A549 (cell line): ENCODE measurements at regions not wholly inside any gene's neighbourhood (a gene's known extent, or its start where the extent isn't known, plus 50 kb on each side); places are given as distances from the start of the nearest gene placed in this dataset.

ENCODE experiments used
- ATAC-seq, 2 experiments: fragments of 200-7000 bp in 1 of 2; fragments of >200 bp in 1 of 2; cut with Nextera tagmentation in 1 of 2; cut with Tn5 transposase in 1 of 2; 3 replicates each; pipeline versions ENCODE4 v1.8.0 to v1.9.1; 2018 to 2020; ENCODE audit warnings: mild to moderate bottlenecking in 1 of 2, moderate library complexity in 1 of 2
- CTCF ChIA-PET: fragments of 300-600 bp; sonication (Branson Sonifier 250); formaldehyde crosslinking; extraction: SDS; loops from one replicate; lab custom pipeline; 2021; ENCODE audit warnings: antibody characterized with exemption, inconsistent platforms; lab: Yijun Ruan, JAX
- POLR2A ChIA-PET: fragments of 350-600 bp; formaldehyde crosslinking; extraction: SDS; loops from one replicate; lab custom pipeline; 2021; ENCODE audit warnings: antibody characterized with exemption, inconsistent platforms; lab: Yijun Ruan, JAX
- DNase-seq, 2 experiments: peaks; one replicate each; pipeline versions ENCODE4 v3.0.0 to v3.0.0-alpha.2; 2011 to 2016; ENCODE audit warnings: low read depth in 1 of 2, low spot score in 1 of 2
- FAIRE-seq: peaks from 2 replicates; lab custom pipeline; 2011; peaks lifted over from hg19 to GRCh38; lab: Jason Lieb, UNC
- H3K27ac ChIP-seq, 2 experiments: fragments of >200 bp; sonication (Bioruptor Twin); formaldehyde crosslinking; 3 replicates each; pipeline ENCODE4 v1.5.1; 2016 to 2017
- H3K4me1 ChIP-seq: fragments of >200 bp; sonication (Bioruptor Twin); formaldehyde crosslinking; 3 replicates; pipeline ENCODE4 v1.6.1; 2016
- H3K4me2 ChIP-seq: fragments of >200 bp; sonication (Bioruptor Twin); formaldehyde crosslinking; 3 replicates; pipeline ENCODE4 v1.6.1; 2016
- H3K4me3 ChIP-seq: fragments of >200 bp; sonication (Bioruptor Twin); formaldehyde crosslinking; 3 replicates; pipeline ENCODE4 v1.5.1; 2016
- H3K9me3 ChIP-seq: fragments of >200 bp; sonication (Bioruptor Twin); formaldehyde crosslinking; 3 replicates; pipeline ENCODE4 v1.6.1; 2016
- CBX2 ChIP-seq: fragments of 200-600 bp; sonication (generic); IDR thresholded peaks from 2 replicates; pipeline ENCODE4 v1.6.1; 2016; ENCODE audit warnings: low read depth, mild to moderate bottlenecking, borderline replicate concordance
- CEBPB ChIP-seq, 2 experiments: fragments of >200 bp in 1 of 2; sonication (Bioruptor Twin) in 1 of 2; formaldehyde crosslinking in 1 of 2; IDR thresholded peaks; 2 replicates each; pipeline ENCODE4 v1.6.1; 2012 to 2016
- CHD2 ChIP-seq: fragments of 150-350 bp; IDR thresholded peaks from 2 replicates; pipeline ENCODE4 v1.6.1; 2014; ENCODE audit warnings: low read length; ENCODE audit not compliant: partially characterized antibody
- EP300 ChIP-seq, 2 experiments: fragments of >200 bp; sonication (Bioruptor Twin); formaldehyde crosslinking; IDR thresholded peaks; 2 replicates in 1 of 2; 3 replicates in 1 of 2; pipeline ENCODE4 v1.6.1; 2016 to 2017
- FOSB ChIP-seq: fragments of 250-450 bp; sonication (Bioruptor Pico); IDR thresholded peaks from 2 replicates; pipeline ENCODE4 v1.5.0; 2020; ENCODE audit warnings: mild to moderate bottlenecking, moderate library complexity
- HOXB13 ChIP-seq: fragments of 250-450 bp; sonication (Bioruptor Pico); IDR thresholded peaks from 2 replicates; pipeline ENCODE4 v1.5.0; 2020; ENCODE audit warnings: low read depth, mild to moderate bottlenecking, moderate library complexity
- JUN ChIP-seq, 2 experiments: fragments of >200 bp; sonication (Bioruptor Twin); formaldehyde crosslinking; IDR thresholded peaks; 2 replicates in 1 of 2; 3 replicates in 1 of 2; pipeline ENCODE4 v1.6.1; 2016 to 2017
- KDM1A ChIP-seq: fragments of 200-600 bp; sonication (generic); IDR thresholded peaks from 2 replicates; pipeline ENCODE4 v1.6.1; 2016; ENCODE audit warnings: low read depth, mild to moderate bottlenecking
- MAFK ChIP-seq: fragments of 450-650 bp; IDR thresholded peaks from 2 replicates; pipeline ENCODE4 v1.6.1; 2014; ENCODE audit not compliant: partially characterized antibody
- MYC ChIP-seq: IDR thresholded peaks from 2 replicates; pipeline ENCODE4 v1.6.1; 2012; ENCODE audit warnings: mild to moderate bottlenecking, inconsistent platforms, low read length, improper control_type of control experiment, borderline replicate concordance
- NPAS2 ChIP-seq: fragments of 250-450 bp; sonication (Bioruptor Pico); IDR thresholded peaks from 2 replicates; pipeline ENCODE4 v1.8.0; 2022; ENCODE audit warnings: mild to moderate bottlenecking, moderate library complexity, borderline replicate concordance
- NR3C1 ChIP-seq: fragments of >200 bp; sonication (Bioruptor Twin); formaldehyde crosslinking; IDR thresholded peaks from 3 replicates; pipeline ENCODE4 v1.6.1; 2017
- PHF8 ChIP-seq: fragments of 200-600 bp; sonication (generic); IDR thresholded peaks from 2 replicates; pipeline ENCODE4 v1.6.1; 2016; ENCODE audit warnings: low read depth, mild to moderate bottlenecking, antibody characterized with exemption, moderate library complexity, borderline replicate concordance
- POLR2AphosphoS2 ChIP-seq: conservative IDR thresholded peaks from 2 replicates; pipeline ENCODE4 v1.6.1; 2012; ENCODE audit warnings: low read length, improper control_type of control experiment, inconsistent platforms
- RAD21 ChIP-seq, 2 experiments: fragments of >200 bp in 1 of 2; sonication (Bioruptor Twin) in 1 of 2; formaldehyde crosslinking in 1 of 2; IDR thresholded peaks in 1 of 2; conservative IDR thresholded peaks in 1 of 2; 2 replicates in 1 of 2; 3 replicates in 1 of 2; pipeline ENCODE4 v1.6.1; 2012 to 2018; ENCODE audit warnings: inconsistent platforms in 1 of 2
- RCOR1 ChIP-seq: fragments of 150-350 bp; IDR thresholded peaks from 2 replicates; pipeline ENCODE4 v1.6.1; 2014; ENCODE audit warnings: antibody characterized with exemption, low read length, low read depth
- RFX5 ChIP-seq: fragments of 450-650 bp; IDR thresholded peaks from 2 replicates; pipeline ENCODE4 v1.7.1; 2014; ENCODE audit warnings: antibody characterized with exemption, mild to moderate bottlenecking, moderate library complexity
- RNF2 ChIP-seq: fragments of 200-600 bp; sonication (generic); IDR thresholded peaks from 2 replicates; pipeline ENCODE4 v1.6.1; 2016; ENCODE audit warnings: low read depth, mild to moderate bottlenecking, antibody characterized with exemption, moderate library complexity, borderline replicate concordance
- TP53 ChIP-seq: fragments of 250-450 bp; sonication (Bioruptor Pico); IDR thresholded peaks from 2 replicates; pipeline ENCODE4 v1.5.0; 2021; ENCODE audit warnings: mild to moderate bottlenecking, moderate library complexity
- ZFP36 ChIP-seq: fragments of 450-650 bp; IDR thresholded peaks from 2 replicates; pipeline ENCODE4 v1.6.1; 2014; ENCODE audit warnings: borderline replicate concordance; ENCODE audit not compliant: partially characterized antibody
- ZSCAN20 ChIP-seq: fragments of 250-450 bp; sonication (Bioruptor Pico); IDR thresholded peaks from 2 replicates; pipeline ENCODE4 v1.8.0; 2022; ENCODE audit warnings: mild to moderate bottlenecking, moderate library complexity
- WGBS: methylation state at CpG from one replicate; pipeline ENCODE4 v1.1.6; 2017; ENCODE audit errors: missing lambda C conversion rate; 5-methylcytosine and 5-hydroxymethylcytosine counted together
- TF ChIP-seq, protein P1 (sequence below): IDR thresholded peaks from 2 replicates; pipeline ENCODE4 v1.6.1; 2012; ENCODE audit warnings: low read depth, borderline replicate concordance
- TF ChIP-seq, protein P2 (sequence below): fragments of 150-350 bp; IDR thresholded peaks from 2 replicates; pipeline ENCODE4 v1.6.1; 2014; ENCODE audit warnings: low read depth, mild to moderate bottlenecking, low read length
- TF ChIP-seq, protein P3 (sequence below): IDR thresholded peaks from 2 replicates; pipeline ENCODE4 v1.6.1; 2012
- TF ChIP-seq, protein P4 (sequence below): fragments of >200 bp; sonication (Bioruptor Twin); formaldehyde crosslinking; IDR thresholded peaks from 2 replicates; pipeline ENCODE4 v1.6.1; 2016
- TF ChIP-seq, protein P5 (sequence below): fragments of 250-450 bp; sonication (Bioruptor Pico); IDR thresholded peaks from 2 replicates; pipeline ENCODE4 v1.5.0; 2020; ENCODE audit warnings: low read depth, mild to moderate bottlenecking, moderate library complexity

DNA sequence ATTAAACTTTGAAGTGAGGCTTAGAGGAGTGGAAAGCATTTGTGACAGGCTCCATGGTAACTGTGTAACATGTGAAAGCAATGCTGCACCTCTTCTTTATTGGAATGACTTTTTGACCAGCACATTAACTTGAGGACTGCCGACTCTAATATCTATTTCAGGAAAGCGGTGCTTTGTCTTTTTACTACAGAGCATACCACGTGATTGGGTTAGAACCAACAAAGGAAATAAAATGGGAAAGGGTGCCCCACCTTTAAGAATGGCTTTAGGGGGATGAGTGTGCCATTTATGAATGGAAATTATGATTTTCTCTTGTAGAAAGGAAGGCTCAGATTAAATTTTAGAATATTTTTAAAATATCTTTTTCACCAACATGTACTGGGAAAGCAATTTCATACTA lies 57.3 kb upstream of the VPREB1 start:
- no peaks in the 10 kb centered on the region for H3K4me1 ChIP-seq
- ChIA-PET POLR2A (no interaction called here), CTCF (interaction anchor here (0.6 to 4.0 kb wide), 4 partner anchors 8 to 127 kb away, joined by 3 to 27 read pairs (median 4); no protein-coding TSS in a partner anchor)
- DNase-seq (no peak), FAIRE-seq (no peak), ATAC-seq (no peak)
- H3K4me2 ChIP-seq: no peak overlapping the region
- no peak overlapping the region for H3K4me3 ChIP-seq
- TF ChIP-seq, protein P1, sequence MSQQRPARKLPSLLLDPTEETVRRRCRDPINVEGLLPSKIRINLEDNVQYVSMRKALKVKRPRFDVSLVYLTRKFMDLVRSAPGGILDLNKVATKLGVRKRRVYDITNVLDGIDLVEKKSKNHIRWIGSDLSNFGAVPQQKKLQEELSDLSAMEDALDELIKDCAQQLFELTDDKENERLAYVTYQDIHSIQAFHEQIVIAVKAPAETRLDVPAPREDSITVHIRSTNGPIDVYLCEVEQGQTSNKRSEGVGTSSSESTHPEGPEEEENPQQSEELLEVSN: no peak
- no peak for TF ChIP-seq JUN (IDR thresholded peaks at IDR 0.05)
- TF ChIP-seq RFX5: no peak
- TF ChIP-seq, protein P2, sequence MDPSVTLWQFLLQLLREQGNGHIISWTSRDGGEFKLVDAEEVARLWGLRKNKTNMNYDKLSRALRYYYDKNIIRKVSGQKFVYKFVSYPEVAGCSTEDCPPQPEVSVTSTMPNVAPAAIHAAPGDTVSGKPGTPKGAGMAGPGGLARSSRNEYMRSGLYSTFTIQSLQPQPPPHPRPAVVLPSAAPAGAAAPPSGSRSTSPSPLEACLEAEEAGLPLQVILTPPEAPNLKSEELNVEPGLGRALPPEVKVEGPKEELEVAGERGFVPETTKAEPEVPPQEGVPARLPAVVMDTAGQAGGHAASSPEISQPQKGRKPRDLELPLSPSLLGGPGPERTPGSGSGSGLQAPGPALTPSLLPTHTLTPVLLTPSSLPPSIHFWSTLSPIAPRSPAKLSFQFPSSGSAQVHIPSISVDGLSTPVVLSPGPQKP: no peak
- no peak for TF ChIP-seq EP300 (IDR thresholded peaks at IDR 0.05)
- TF ChIP-seq, protein P3, sequence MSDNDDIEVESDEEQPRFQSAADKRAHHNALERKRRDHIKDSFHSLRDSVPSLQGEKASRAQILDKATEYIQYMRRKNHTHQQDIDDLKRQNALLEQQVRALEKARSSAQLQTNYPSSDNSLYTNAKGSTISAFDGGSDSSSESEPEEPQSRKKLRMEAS: no peak
- TF ChIP-seq ZFP36: no peak
- TF ChIP-seq TP53: no peak
- TF ChIP-seq, protein P4, sequence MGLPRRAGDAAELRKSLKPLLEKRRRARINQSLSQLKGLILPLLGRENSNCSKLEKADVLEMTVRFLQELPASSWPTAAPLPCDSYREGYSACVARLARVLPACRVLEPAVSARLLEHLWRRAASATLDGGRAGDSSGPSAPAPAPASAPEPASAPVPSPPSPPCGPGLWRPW: no peak
- no peak for TF ChIP-seq RNF2
- no peak for TF ChIP-seq HOXB13 (CRISPR knock-in tag)
- TF ChIP-seq NPAS2: no peak
- no peak for TF ChIP-seq MYC
- no peak for TF ChIP-seq FOSB
- no peak for TF ChIP-seq PHF8
- TF ChIP-seq NR3C1: no peak
- H3K27ac ChIP-seq: no peak overlapping the region
- H3K9me3 ChIP-seq: no peaks in the 10 kb centered on the region
- WGBS: 5% methylated on average over 3 of the region's 3 CpGs

DNA sequence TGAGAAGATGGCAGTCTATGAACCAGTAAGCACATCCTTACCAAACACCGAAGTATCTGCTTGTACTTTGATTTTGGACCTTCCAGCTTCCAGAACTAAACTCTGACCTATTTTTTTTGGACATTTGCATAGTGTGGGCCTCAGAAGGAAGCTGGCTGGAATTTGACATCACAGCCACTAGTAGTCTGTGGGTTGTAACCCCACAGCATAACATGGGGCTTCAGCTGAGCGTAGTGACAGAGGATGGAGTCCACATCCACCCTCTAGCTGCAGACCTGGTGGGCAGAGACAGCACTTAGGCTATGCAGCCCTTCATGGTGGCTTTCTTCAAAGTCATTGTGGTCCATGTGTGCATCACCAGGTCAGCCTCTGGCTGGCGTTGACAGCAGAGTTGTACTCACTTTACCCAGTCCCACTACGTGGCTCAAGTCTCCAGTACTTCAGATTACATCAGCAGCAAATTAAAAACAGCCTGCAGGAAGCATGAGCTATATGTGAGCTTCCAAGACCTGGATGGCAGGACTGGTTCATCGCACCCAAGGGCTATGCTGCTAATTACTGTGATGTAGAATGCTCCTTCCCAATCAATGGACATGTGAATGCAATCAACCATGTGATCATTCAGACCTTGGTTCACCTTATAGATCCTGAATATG lies 58.6 kb upstream of the VPREB1 start:
- H3K4me2 ChIP-seq: no peak overlapping the region
- ATAC-seq: no peak
- no peak for FAIRE-seq
- TF ChIP-seq JUN (IDR thresholded peaks at IDR 0.05): no peak
- TF ChIP-seq, protein P1: no peak
- no peak for TF ChIP-seq RCOR1
- TF ChIP-seq POLR2AphosphoS2: no peak
- TF ChIP-seq ZFP36: no peak
- no peak for TF ChIP-seq NPAS2
- TF ChIP-seq EP300 (IDR thresholded peaks at IDR 0.05): no peak
- TF ChIP-seq, protein P5, sequence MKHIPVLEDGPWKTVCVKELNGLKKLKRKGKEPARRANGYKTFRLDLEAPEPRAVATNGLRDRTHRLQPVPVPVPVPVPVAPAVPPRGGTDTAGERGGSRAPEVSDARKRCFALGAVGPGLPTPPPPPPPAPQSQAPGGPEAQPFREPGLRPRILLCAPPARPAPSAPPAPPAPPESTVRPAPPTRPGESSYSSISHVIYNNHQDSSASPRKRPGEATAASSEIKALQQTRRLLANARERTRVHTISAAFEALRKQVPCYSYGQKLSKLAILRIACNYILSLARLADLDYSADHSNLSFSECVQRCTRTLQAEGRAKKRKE (CRISPR knock-in tag): no peak
- TF ChIP-seq MAFK: no peak
- no peak for TF ChIP-seq RAD21 (conservative IDR thresholded peaks at IDR 0.05 in 1 of 2, IDR thresholded peaks at IDR 0.05 in 1 of 2)
- no peak for TF ChIP-seq CHD2
- no peak for TF ChIP-seq CBX2
- no peak for TF ChIP-seq CEBPB (IDR thresholded peaks at IDR 0.05)
- TF ChIP-seq, protein P3: no peak
- TF ChIP-seq KDM1A: no peak
- TF ChIP-seq ZSCAN20 (CRISPR knock-in tag): no peak
- H3K27ac ChIP-seq: no peak overlapping the region
- H3K9me3 ChIP-seq: no peaks in the 10 kb centered on the region
- no peak for DNase-seq
- CTCF ChIA-PET: interaction anchor here (0.8 to 4.0 kb wide), 3 partner anchors 10 to 29 kb away, joined by 3 to 27 read pairs (median 5); no protein-coding TSS in a partner anchor
- H3K4me1 ChIP-seq: peaks cover 9% of the 10 kb centered on the region; the same call in 1 of the 3 replicates
- POLR2A ChIA-PET: no interaction called here
- 26% methylated on average over 5 of the region's 5 CpGs for WGBS
- H3K4me3 ChIP-seq: no peak overlapping the region
